ENCODE measurements at regions not wholly inside any gene's neighbourhood (a gene's known extent, or its start where the extent isn't known, plus 50 kb on each side); places are given as distances from the start of the nearest gene placed in this dataset.

DNA sequence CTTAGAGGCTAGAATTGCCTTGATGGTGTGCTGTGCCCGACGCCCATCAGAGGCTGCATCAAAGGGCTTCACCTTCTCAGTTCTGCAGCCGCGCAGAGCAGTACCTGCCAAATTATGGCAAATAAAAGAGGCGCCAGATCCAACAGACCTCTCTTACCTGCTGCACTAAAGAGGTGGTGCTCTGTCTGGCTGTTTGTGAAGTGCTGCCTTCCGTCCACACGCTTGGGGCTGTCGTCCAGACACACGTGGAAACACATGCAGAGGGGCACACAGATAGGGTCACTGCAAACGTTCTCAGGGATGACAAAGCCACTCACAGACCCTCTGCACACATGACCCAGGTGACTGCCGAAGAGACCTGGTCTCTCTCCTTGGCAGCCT is 617.5 kb downstream of the VRK1 start:
- Histone ChIP-seq H3K36me3 (ENCODE audit: control insufficient read depth, insufficient read depth, low read length) (no peaks in the 10 kb centered on the region), H3K27me3 (ENCODE audit: control insufficient read depth, insufficient read depth, low read length) (peaks cover 39% of the 10 kb centered on the region), H3K4me3 (ENCODE audit: low read length) (no peak overlapping the region), H3K9me3 (ENCODE audit: control insufficient read depth, insufficient read depth, low read length) (no peaks in the 10 kb centered on the region), H3K27ac (ENCODE audit: low read length) (no peak overlapping the region), H3K4me1 (ENCODE audit: control insufficient read depth, insufficient read depth, low read length) (peaks cover 6% of the 10 kb centered on the region)
- no peaks in the 10 kb centered on the region for H3K36me3 Mint-ChIP-seq
- ATAC-seq: no peak
- 91% methylated on average over 11 of the region's 11 CpGs for WGBS (ENCODE audit: insufficient coverage)
- no peak for TF ChIP-seq CTCF (IDR thresholded peaks at IDR 0.05)
- intact Hi-C loops (cut with micrococcal nuclease): no loop called here
- DNase-seq: no peak
- H3K4me1 Mint-ChIP-seq: peaks cover 4 to 7% of the 10 kb centered on the region in 2 donors
- no peaks in the 10 kb centered on the region for H3K9me3 Mint-ChIP-seq
- no peak overlapping the region for H3K27ac Mint-ChIP-seq
- H3K27me3 Mint-ChIP-seq (ENCODE audit: low read depth in 2 of 2): peaks cover 12 to 19% of the 10 kb centered on the region in 2 donors
- no peak overlapping the region for H3K4me3 Mint-ChIP-seq

- Histone ChIP-seq H3K4me3 (ENCODE audit: low read length) (no peak overlapping the region), H3K27ac (ENCODE audit: low read length) (no peak overlapping the region), H3K9me3 (ENCODE audit: control insufficient read depth, insufficient read depth, low read length) (no peaks in the 10 kb centered on the region), H3K36me3 (ENCODE audit: control insufficient read depth, insufficient read depth, low read length) (no peaks in the 10 kb centered on the region), H3K4me1 (ENCODE audit: control insufficient read depth, insufficient read depth, low read length) (peaks cover 6% of the 10 kb centered on the region), H3K27me3 (ENCODE audit: control insufficient read depth, insufficient read depth, low read length) (peaks cover 41% of the 10 kb centered on the region)
- peaks cover 9 to 19% of the 10 kb centered on the region in 2 donors for H3K27me3 Mint-ChIP-seq (ENCODE audit: low read depth in 2 of 2)
- H3K36me3 Mint-ChIP-seq: no peaks in the 10 kb centered on the region
- H3K4me1 Mint-ChIP-seq: peaks cover 4 to 7% of the 10 kb centered on the region in 2 donors
- H3K27ac Mint-ChIP-seq: no peak overlapping the region
- no peak overlapping the region for H3K4me3 Mint-ChIP-seq
- TF ChIP-seq CTCF (IDR thresholded peaks at IDR 0.05): no peak
- H3K9me3 Mint-ChIP-seq: no peaks in the 10 kb centered on the region
- intact Hi-C loops (cut with micrococcal nuclease): no loop called here
- ATAC-seq (no peak), DNase-seq (no peak)
- WGBS (ENCODE audit: insufficient coverage): 91% methylated on average over 6 of the region's 7 CpGs
Observed at GRCh38 chr14:97415907-97416306, 618.7 kb downstream of the VRK1 start.

- Mint-ChIP-seq H3K9me3 (no peaks in the 10 kb centered on the region), H3K27ac (no peak overlapping the region), H3K4me3 (no peak overlapping the region), H3K36me3 (no peaks in the 10 kb centered on the region), H3K4me1 (peaks cover 4 to 7% of the 10 kb centered on the region in 2 donors), H3K27me3 (ENCODE audit: low read depth in 2 of 2) (peaks cover 9 to 19% of the 10 kb centered on the region in 2 donors)
- Histone ChIP-seq H3K4me3 (ENCODE audit: low read length) (no peak overlapping the region), H3K27ac (ENCODE audit: low read length) (no peak overlapping the region), H3K36me3 (ENCODE audit: control insufficient read depth, insufficient read depth, low read length) (no peaks in the 10 kb centered on the region), H3K27me3 (ENCODE audit: control insufficient read depth, insufficient read depth, low read length) (peaks cover 34% of the 10 kb centered on the region), H3K4me1 (ENCODE audit: control insufficient read depth, insufficient read depth, low read length) (peaks cover 6% of the 10 kb centered on the region), H3K9me3 (ENCODE audit: control insufficient read depth, insufficient read depth, low read length) (no peaks in the 10 kb centered on the region)
- ATAC-seq (no peak), DNase-seq (no peak)
- intact Hi-C loops (cut with micrococcal nuclease): no loop called here
- 88% methylated on average over 5 of the region's 5 CpGs for WGBS (ENCODE audit: insufficient coverage)
- no peak for TF ChIP-seq CTCF (IDR thresholded peaks at IDR 0.05)
Observed at GRCh38 chr14:97416550-97416949, 619.4 kb downstream of the VRK1 start.

DNA sequence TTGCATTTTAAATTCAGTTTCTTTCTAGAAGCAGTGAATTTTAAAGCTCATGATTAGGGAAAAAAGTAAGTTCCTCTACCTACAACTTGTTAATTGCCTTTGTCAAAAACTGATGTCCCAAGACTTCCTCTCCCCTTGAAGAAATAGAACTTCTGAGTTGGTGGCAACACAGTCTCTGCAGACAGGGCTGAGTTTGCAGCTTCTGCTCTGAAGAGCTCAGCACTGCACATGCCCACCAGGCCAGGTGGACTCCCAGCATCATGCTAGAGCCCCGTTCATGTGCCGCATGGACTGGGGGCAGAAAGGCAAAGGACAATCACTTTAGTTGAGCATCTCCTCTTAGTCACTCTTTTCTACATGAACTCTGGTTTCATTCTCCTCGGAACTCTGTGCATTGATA is 620.1 kb downstream of the VRK1 start:
- TF ChIP-seq CTCF (IDR thresholded peaks at IDR 0.05): no peak
- no peak for DNase-seq
- Mint-ChIP-seq H3K27me3 (ENCODE audit: low read depth in 2 of 2) (peaks cover 9 to 19% of the 10 kb centered on the region in 2 donors), H3K4me3 (no peak overlapping the region), H3K9me3 (no peaks in the 10 kb centered on the region), H3K36me3 (no peaks in the 10 kb centered on the region), H3K27ac (no peak overlapping the region), H3K4me1 (peaks cover 4 to 7% of the 10 kb centered on the region in 2 donors)
- no peaks in the 10 kb centered on the region for H3K9me3 ChIP-seq (ENCODE audit: control insufficient read depth, insufficient read depth, low read length)
- intact Hi-C loops (cut with micrococcal nuclease): no loop called here
- ATAC-seq: no peak
- no peaks in the 10 kb centered on the region for H3K36me3 ChIP-seq (ENCODE audit: control insufficient read depth, insufficient read depth, low read length)
- H3K4me1 ChIP-seq (ENCODE audit: control insufficient read depth, insufficient read depth, low read length): peaks cover 6% of the 10 kb centered on the region
- H3K27me3 ChIP-seq (ENCODE audit: control insufficient read depth, insufficient read depth, low read length): peaks cover 26% of the 10 kb centered on the region
- no peak overlapping the region for H3K27ac ChIP-seq (ENCODE audit: low read length)
- H3K4me3 ChIP-seq (ENCODE audit: low read length): no peak overlapping the region
- 94% methylated on average over 2 of the region's 3 CpGs for WGBS (ENCODE audit: insufficient coverage)
